ENCODE measurements at regions not wholly inside any gene's neighbourhood (a gene's known extent, or its start where the extent isn't known, plus 50 kb on each side); places are given as distances from the start of the nearest gene placed in this dataset.
A peak's percentile ranks its signal among the peaks of the same experiment; 100 is the strongest.
"Not testable (repeated sequence)": the region's sequence is repeated elsewhere in the genome, so short reads cannot be mapped to it uniquely, and the experiment has no call there.

GRCh38 chr6:86723151-86723550 lies 214.2 kb upstream of the HTR1E start:
- Mint-ChIP-seq H3K36me3 (no peaks in the 10 kb centered on the region), H3K4me3 (no peak overlapping the region), H3K27ac (no peak overlapping the region), H3K27me3 (ENCODE audit: low read depth in 3 of 3) (peaks cover 0 to 4% (median 3%) of the 10 kb centered on the region in 3 donors), H3K9me3 (peaks cover 6 to 45% (median 18%) of the 10 kb centered on the region in 6 donors), H3K4me1 (no peaks in the 10 kb centered on the region)
- DNase-seq: no peak

- no peak for DNase-seq
- no peaks in the 10 kb centered on the region for H3K4me1 Mint-ChIP-seq
- H3K27me3 Mint-ChIP-seq (ENCODE audit: low read depth in 3 of 3): peaks cover 0 to 4% (median 3%) of the 10 kb centered on the region in 3 donors
- H3K27ac Mint-ChIP-seq: no peak overlapping the region
- H3K4me3 Mint-ChIP-seq: no peak overlapping the region
- H3K9me3 Mint-ChIP-seq: peaks cover 8 to 41% (median 18%) of the 10 kb centered on the region in 6 donors
- no peaks in the 10 kb centered on the region for H3K36me3 Mint-ChIP-seq
Observed at GRCh38 chr6:86722131-86722530, 215.2 kb upstream of the HTR1E start.

GRCh38 chr6:86715676-86716075 lies 221.7 kb upstream of the HTR1E start:
- Mint-ChIP-seq H3K36me3 (no peaks in the 10 kb centered on the region), H3K27ac (no peak overlapping the region), H3K4me3 (no peak overlapping the region), H3K27me3 (ENCODE audit: low read depth in 3 of 3) (peaks cover 0 to 2% (median 0%) of the 10 kb centered on the region in 3 donors), H3K9me3 (peaks cover 6 to 27% (median 12%) of the 10 kb centered on the region in 6 donors), H3K4me1 (no peaks in the 10 kb centered on the region)
- DNase-seq: no peak

GRCh38 chr6:86712039-86712438 lies 225.3 kb upstream of the HTR1E start:
- DNase-seq: no peak
- peaks cover 7 to 32% (median 17%) of the 10 kb centered on the region in 6 donors for H3K9me3 Mint-ChIP-seq
- no peaks in the 10 kb centered on the region for H3K27me3 Mint-ChIP-seq (ENCODE audit: low read depth in 3 of 3)
- no peak overlapping the region for H3K27ac Mint-ChIP-seq
- H3K36me3 Mint-ChIP-seq: no peaks in the 10 kb centered on the region
- no peak overlapping the region for H3K4me3 Mint-ChIP-seq
- H3K4me1 Mint-ChIP-seq: no peaks in the 10 kb centered on the region

GRCh38 chr6:86707545-86708120 lies 229.7 kb upstream of the HTR1E start:
- H3K27me3 Mint-ChIP-seq (ENCODE audit: low read depth in 3 of 3): no peaks in the 10 kb centered on the region
- no peaks in the 10 kb centered on the region for H3K36me3 Mint-ChIP-seq
- H3K9me3 Mint-ChIP-seq: peaks cover 16 to 49% (median 27%) of the 10 kb centered on the region in 6 donors
- DNase-seq: no peak
- no peak overlapping the region for H3K27ac Mint-ChIP-seq
- H3K4me1 Mint-ChIP-seq: no peaks in the 10 kb centered on the region
- no peak overlapping the region for H3K4me3 Mint-ChIP-seq

- Mint-ChIP-seq H3K27ac (no peak overlapping the region), H3K9me3 (peaks cover 17 to 58% (median 30%) of the 10 kb centered on the region in 6 donors), H3K4me3 (no peak overlapping the region), H3K36me3 (no peaks in the 10 kb centered on the region), H3K4me1 (no peaks in the 10 kb centered on the region), H3K27me3 (ENCODE audit: low read depth in 3 of 3) (no peaks in the 10 kb centered on the region)
- no peak for DNase-seq
Observed at GRCh38 chr6:86706449-86706848, 230.9 kb upstream of the HTR1E start.

GRCh38 chr6:86701228-86701627 lies 236.1 kb upstream of the HTR1E start:
- not testable (repeated sequence) for DNase-seq; H3K36me3 Mint-ChIP-seq; H3K4me1 Mint-ChIP-seq; H3K27me3 Mint-ChIP-seq (ENCODE audit: low read depth in 3 of 3); H3K4me3 Mint-ChIP-seq
- Mint-ChIP-seq H3K27ac (peak overlapping the region in 1 of 6 donors; percentile 50), H3K9me3 (peaks cover 7 to 50% (median 22%) of the 10 kb centered on the region in 6 donors)

GRCh38 chr6:86686496-86686895 lies 250.8 kb upstream of the HTR1E start:
- Mint-ChIP-seq H3K36me3 (peaks cover 0 to 3% (median 0%) of the 10 kb centered on the region in 3 donors), H3K27ac (no peak overlapping the region), H3K9me3 (peaks cover 7 to 31% (median 20%) of the 10 kb centered on the region in 6 donors), H3K27me3 (ENCODE audit: low read depth in 3 of 3) (no peaks in the 10 kb centered on the region), H3K4me1 (no peaks in the 10 kb centered on the region), H3K4me3 (no peak overlapping the region)
- DNase-seq: no peak

GRCh38 chr6:86685230-86685797 lies 252.0 kb upstream of the HTR1E start:
- Mint-ChIP-seq H3K27ac (no peak overlapping the region), H3K27me3 (ENCODE audit: low read depth in 3 of 3) (no peaks in the 10 kb centered on the region), H3K36me3 (peaks cover 0 to 3% (median 0%) of the 10 kb centered on the region in 3 donors), H3K4me3 (no peak overlapping the region), H3K9me3 (peaks cover 7 to 33% (median 17%) of the 10 kb centered on the region in 6 donors), H3K4me1 (no peaks in the 10 kb centered on the region)
- no peak for DNase-seq

- no peak overlapping the region for H3K27ac Mint-ChIP-seq
- H3K36me3 Mint-ChIP-seq: peaks cover 0 to 3% (median 0%) of the 10 kb centered on the region in 3 donors
- no peak overlapping the region for H3K4me3 Mint-ChIP-seq
- no peaks in the 10 kb centered on the region for H3K27me3 Mint-ChIP-seq (ENCODE audit: low read depth in 3 of 3)
- H3K9me3 Mint-ChIP-seq: peaks cover 9 to 43% (median 18%) of the 10 kb centered on the region in 6 donors
- no peaks in the 10 kb centered on the region for H3K4me1 Mint-ChIP-seq
- DNase-seq: no peak
Observed at GRCh38 chr6:86683132-86683908, 254.0 kb upstream of the HTR1E start.

- no peak overlapping the region for H3K27ac Mint-ChIP-seq
- no peak for DNase-seq
- peaks cover 4 to 43% (median 13%) of the 10 kb centered on the region in 6 donors for H3K9me3 Mint-ChIP-seq
- no peaks in the 10 kb centered on the region for H3K27me3 Mint-ChIP-seq (ENCODE audit: low read depth in 3 of 3)
- H3K36me3 Mint-ChIP-seq: peaks cover 0 to 3% (median 0%) of the 10 kb centered on the region in 3 donors
- no peaks in the 10 kb centered on the region for H3K4me1 Mint-ChIP-seq
- no peak overlapping the region for H3K4me3 Mint-ChIP-seq
Observed at GRCh38 chr6:86682297-86682696, 255.0 kb upstream of the HTR1E start.

- H3K27ac Mint-ChIP-seq; H3K4me3 Mint-ChIP-seq; H3K4me1 Mint-ChIP-seq; DNase-seq; H3K36me3 Mint-ChIP-seq; H3K27me3 Mint-ChIP-seq (ENCODE audit: low read depth in 3 of 3): not testable (repeated sequence)
- H3K9me3 Mint-ChIP-seq: peaks cover 5 to 47% (median 16%) of the 10 kb centered on the region in 6 donors
Observed at GRCh38 chr6:86681140-86681539, 256.2 kb upstream of the HTR1E start.

GRCh38 chr6:86672125-86672524 lies 265.2 kb upstream of the HTR1E start:
- H3K4me1 Mint-ChIP-seq; H3K4me3 Mint-ChIP-seq; H3K27ac Mint-ChIP-seq; H3K36me3 Mint-ChIP-seq; H3K27me3 Mint-ChIP-seq (ENCODE audit: low read depth in 3 of 3); DNase-seq: not testable (repeated sequence)
- H3K9me3 Mint-ChIP-seq: peaks cover 17 to 44% (median 30%) of the 10 kb centered on the region in 6 donors

GRCh38 chr6:86657192-86657591 lies 280.1 kb upstream of the HTR1E start:
- no peaks in the 10 kb centered on the region for H3K36me3 Mint-ChIP-seq
- peaks cover 6 to 53% (median 13%) of the 10 kb centered on the region in 6 donors for H3K9me3 Mint-ChIP-seq
- H3K27me3 Mint-ChIP-seq (ENCODE audit: low read depth in 3 of 3): peaks cover 0 to 4% (median 2%) of the 10 kb centered on the region in 3 donors
- H3K4me1 Mint-ChIP-seq: no peaks in the 10 kb centered on the region
- no peak overlapping the region for H3K27ac Mint-ChIP-seq
- no peak for DNase-seq
- no peak overlapping the region for H3K4me3 Mint-ChIP-seq

Data from immature natural killer cell (primary cell).